ENCODE measurements at regions not wholly inside any gene's neighbourhood (a gene's known extent, or its start where the extent isn't known, plus 50 kb on each side); places are given as distances from the start of the nearest gene placed in this dataset.

- ChIA-PET CTCF (no interaction called here), POLR2A (no interaction called here)
- no peak for ATAC-seq
- Histone ChIP-seq H3K27ac (ENCODE audit: low read length) (no peak overlapping the region), H3K4me3 (ENCODE audit: low read depth in 2 of 2, low read length in 2 of 2) (no peak overlapping the region), H3K27me3 (ENCODE audit: control insufficient read depth, insufficient read depth, low read length) (no peaks in the 10 kb centered on the region), H3K36me3 (ENCODE audit: control insufficient read depth, insufficient read depth, low read length) (no peaks in the 10 kb centered on the region), H3K4me1 (ENCODE audit: control insufficient read depth, insufficient read depth, low read length) (no peaks in the 10 kb centered on the region), H3K9me3 (ENCODE audit: control insufficient read depth, insufficient read depth, low read depth, low read length) (no peaks in the 10 kb centered on the region)
- DNase-seq (ENCODE audit: low read depth, low spot score): no peak
- no peak for TF ChIP-seq SIN3A (IDR thresholded peaks at IDR 0.05; ENCODE audit: borderline replicate concordance, insufficient read depth, low read depth, low read length)
- no peak for TF ChIP-seq TCF7L2 (IDR thresholded peaks at IDR 0.05; ENCODE audit: low read depth, low read length)
- no peak for TF ChIP-seq REST (IDR thresholded peaks at IDR 0.05; ENCODE audit: insufficient read depth in 1 of 2, low read depth in 2 of 2, low read length in 1 of 2)
- TF ChIP-seq POLR2AphosphoS5 (IDR thresholded peaks at IDR 0.05; ENCODE audit: low read depth, low read length): no peak
- TF ChIP-seq CTCF (IDR thresholded peaks at IDR 0.05): no peak
- intact Hi-C loops (cut with micrococcal nuclease; ENCODE audit: unreplicated experiment) (no loop called here), in situ Hi-C loops (cut with HindIII; ENCODE audit: low pct_unique_long_range_greater_than_20kb, low sequenced_read_pairs) (no loop called here)
- no TSS peak for BruUV-seq (replicated peaks)
Measured at GRCh38 chr4:79233820-79234219, 92.0 kb downstream of the NAA11 start.

- BruUV-seq (replicated peaks): no TSS peak
- in situ Hi-C loops (cut with HindIII; ENCODE audit: low pct_unique_long_range_greater_than_20kb, low sequenced_read_pairs) (no loop called here), intact Hi-C loops (cut with micrococcal nuclease; ENCODE audit: unreplicated experiment) (no loop called here)
- ChIA-PET CTCF (no interaction called here), POLR2A (no interaction called here)
- no peak for TF ChIP-seq CTCF (IDR thresholded peaks at IDR 0.05)
- no peak for TF ChIP-seq SIN3A (IDR thresholded peaks at IDR 0.05; ENCODE audit: borderline replicate concordance, insufficient read depth, low read depth, low read length)
- TF ChIP-seq REST (IDR thresholded peaks at IDR 0.05; ENCODE audit: insufficient read depth in 1 of 2, low read depth in 2 of 2, low read length in 1 of 2): no peak
- no peak for TF ChIP-seq TCF7L2 (IDR thresholded peaks at IDR 0.05; ENCODE audit: low read depth, low read length)
- no peak for TF ChIP-seq POLR2AphosphoS5 (IDR thresholded peaks at IDR 0.05; ENCODE audit: low read depth, low read length)
- ATAC-seq (no peak), DNase-seq (ENCODE audit: low read depth, low spot score) (no peak)
- H3K4me3 ChIP-seq (ENCODE audit: low read depth in 2 of 2, low read length in 2 of 2): no peak overlapping the region
- no peaks in the 10 kb centered on the region for H3K27me3 ChIP-seq (ENCODE audit: control insufficient read depth, insufficient read depth, low read length)
- no peaks in the 10 kb centered on the region for H3K9me3 ChIP-seq (ENCODE audit: control insufficient read depth, insufficient read depth, low read depth, low read length)
- H3K27ac ChIP-seq (ENCODE audit: low read length): no peak overlapping the region
- H3K36me3 ChIP-seq (ENCODE audit: control insufficient read depth, insufficient read depth, low read length): no peaks in the 10 kb centered on the region
- H3K4me1 ChIP-seq (ENCODE audit: control insufficient read depth, insufficient read depth, low read length): no peaks in the 10 kb centered on the region
Measured at GRCh38 chr4:79232540-79232939, 93.3 kb downstream of the NAA11 start.

Data from Panc1 (cell line).